ENCODE measurements at regions not wholly inside any gene's neighbourhood (a gene's known extent, or its start where the extent isn't known, plus 50 kb on each side); places are given as distances from the start of the nearest gene placed in this dataset.

GRCh38 chr1:230011333-230012092, 55.5 kb upstream of the GALNT2 start:
- no peak for DNase-seq
- peaks cover 20% of the 10 kb centered on the region for H3K27me3 Mint-ChIP-seq
- H3K36me3 Mint-ChIP-seq (ENCODE audit: low read depth): no peaks in the 10 kb centered on the region
- H3K4me1 Mint-ChIP-seq: no peaks in the 10 kb centered on the region
- no peak for ATAC-seq
- H3K9me3 ChIP-seq (ENCODE audit: control insufficient read depth, low read length, poor library complexity, severe bottlenecking): no peaks in the 10 kb centered on the region
- H3K27ac Mint-ChIP-seq: no peak overlapping the region
- no peak overlapping the region for H3K4me3 Mint-ChIP-seq

DNA sequence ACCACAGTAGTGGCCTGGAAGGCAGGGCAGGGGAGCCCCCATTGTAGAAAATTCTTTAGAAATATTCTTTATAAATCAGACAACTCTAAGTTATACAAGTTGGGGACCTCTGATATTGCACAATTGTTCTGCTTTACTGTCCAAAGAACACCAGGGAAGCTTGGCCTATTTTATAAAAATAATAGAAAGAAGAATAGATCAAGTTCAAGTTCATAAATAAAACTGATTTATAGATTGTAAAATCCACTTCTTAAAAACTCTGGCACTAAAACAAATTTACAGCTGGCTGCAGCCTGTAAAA, 55.0 kb upstream of the GALNT2 start:
- DNase-seq (no peak), ATAC-seq (no peak)
- no peaks in the 10 kb centered on the region for H3K36me3 Mint-ChIP-seq (ENCODE audit: low read depth)
- no peak overlapping the region for H3K27ac Mint-ChIP-seq
- H3K9me3 ChIP-seq (ENCODE audit: control insufficient read depth, low read length, poor library complexity, severe bottlenecking): no peaks in the 10 kb centered on the region
- H3K4me1 Mint-ChIP-seq: no peaks in the 10 kb centered on the region
- peaks cover 15% of the 10 kb centered on the region for H3K27me3 Mint-ChIP-seq
- H3K4me3 Mint-ChIP-seq: no peak overlapping the region

DNA sequence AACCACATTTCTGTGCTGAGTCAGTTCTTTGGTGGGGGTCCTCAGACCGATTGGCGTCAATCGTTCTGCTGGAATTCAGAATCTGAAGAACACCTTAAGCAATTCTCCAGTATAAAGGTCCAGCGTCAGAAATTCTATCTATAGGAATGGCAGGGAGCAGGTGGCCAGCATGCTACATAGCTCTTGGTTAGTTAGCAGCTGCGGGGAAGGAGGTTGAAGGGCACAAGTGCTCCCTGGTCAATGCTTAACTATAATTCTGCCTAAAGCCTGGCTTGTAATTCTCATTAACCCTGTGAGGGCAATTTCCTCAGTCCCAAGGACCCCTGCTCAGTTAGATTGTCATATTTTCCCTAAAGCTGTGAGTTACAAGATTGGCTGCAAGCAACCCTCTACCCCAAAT, 54.3 kb upstream of the GALNT2 start:
- DNase-seq (no peak), ATAC-seq (no peak)
- Mint-ChIP-seq H3K4me1 (no peaks in the 10 kb centered on the region), H3K36me3 (ENCODE audit: low read depth) (no peaks in the 10 kb centered on the region), H3K4me3 (no peak overlapping the region), H3K27me3 (peaks cover 15% of the 10 kb centered on the region), H3K27ac (no peak overlapping the region)
- no peaks in the 10 kb centered on the region for H3K9me3 ChIP-seq (ENCODE audit: control insufficient read depth, low read length, poor library complexity, severe bottlenecking)

- Mint-ChIP-seq H3K4me3 (no peak overlapping the region), H3K27me3 (peaks cover 37% of the 10 kb centered on the region), H3K27ac (no peak overlapping the region), H3K4me1 (peaks cover 2% of the 10 kb centered on the region), H3K36me3 (ENCODE audit: low read depth) (no peaks in the 10 kb centered on the region)
- no peaks in the 10 kb centered on the region for H3K9me3 ChIP-seq (ENCODE audit: control insufficient read depth, low read length, poor library complexity, severe bottlenecking)
- DNase-seq (no peak), ATAC-seq (no peak)
These were observed 50.9 kb upstream of the GALNT2 start for GRCh38 chr1:230016159-230016558.
